EL (cell line): ENCODE measurements at regions not wholly inside any gene's neighbourhood (a gene's known extent, or its start where the extent isn't known, plus 50 kb on each side); places are given as distances from the start of the nearest gene placed in this dataset.
"Not testable (repeated sequence)": the region's sequence is repeated elsewhere in the genome, so short reads cannot be mapped to it uniquely, and the experiment has no call there.

ENCODE experiments used
- DNase-seq: peaks from one replicate; pipeline ENCODE4 v3.0.0-alpha.2; 2016

DNA sequence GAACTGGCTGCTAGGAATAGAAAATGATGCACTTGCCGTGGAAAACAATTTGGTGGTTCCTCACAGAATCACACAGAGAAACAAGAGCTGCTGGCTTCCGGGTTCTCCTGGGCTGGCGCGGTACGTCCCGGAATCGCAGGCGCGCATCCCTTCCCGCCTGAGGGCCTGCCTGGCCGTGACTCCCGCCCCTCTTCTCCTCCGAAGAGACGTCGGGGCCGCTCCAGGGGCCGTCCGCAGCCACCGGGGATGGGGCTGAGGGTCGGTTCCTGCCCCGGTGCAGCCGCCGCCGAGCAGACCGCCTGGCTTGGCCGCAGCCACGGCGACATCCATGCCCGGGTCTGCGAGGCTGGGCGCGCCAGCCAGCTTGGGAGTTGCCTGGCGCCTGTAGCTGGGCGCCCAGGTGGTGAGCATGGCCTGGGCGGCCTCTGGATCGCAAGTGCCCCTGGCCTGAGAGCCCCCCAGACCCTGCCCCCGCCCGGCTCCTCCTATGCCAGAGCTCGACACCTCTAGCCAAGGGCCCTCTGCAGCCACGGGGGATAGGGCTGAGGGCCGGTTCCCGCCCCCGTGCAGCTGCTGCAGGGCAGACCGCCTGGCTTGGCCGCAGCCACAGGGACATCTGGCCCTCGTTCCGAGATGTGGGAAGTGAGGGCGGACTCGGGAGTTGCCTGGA, 83.9 kb upstream of the ZNG1F start:
- DNase-seq, result not testable (repeated sequence)

DNA sequence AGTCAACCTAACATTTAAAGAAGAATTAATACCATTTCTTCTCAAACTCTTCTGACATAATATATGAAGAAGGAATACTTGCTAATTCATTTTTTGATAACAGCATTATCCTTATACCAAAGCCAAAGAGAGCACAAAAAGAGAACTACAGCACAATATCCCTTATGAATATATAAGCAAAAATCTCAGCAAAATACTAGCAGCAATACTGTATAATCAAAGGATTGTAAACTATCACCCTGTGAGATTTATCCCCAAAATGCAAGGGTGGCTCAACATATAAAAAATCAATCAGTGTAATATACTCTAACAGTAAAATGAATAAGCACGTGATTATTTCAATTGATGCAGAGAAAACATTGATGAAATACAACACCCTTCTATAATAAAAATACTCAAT, 81.9 kb upstream of the ZNG1F start:
- not testable (repeated sequence) for DNase-seq

DNA sequence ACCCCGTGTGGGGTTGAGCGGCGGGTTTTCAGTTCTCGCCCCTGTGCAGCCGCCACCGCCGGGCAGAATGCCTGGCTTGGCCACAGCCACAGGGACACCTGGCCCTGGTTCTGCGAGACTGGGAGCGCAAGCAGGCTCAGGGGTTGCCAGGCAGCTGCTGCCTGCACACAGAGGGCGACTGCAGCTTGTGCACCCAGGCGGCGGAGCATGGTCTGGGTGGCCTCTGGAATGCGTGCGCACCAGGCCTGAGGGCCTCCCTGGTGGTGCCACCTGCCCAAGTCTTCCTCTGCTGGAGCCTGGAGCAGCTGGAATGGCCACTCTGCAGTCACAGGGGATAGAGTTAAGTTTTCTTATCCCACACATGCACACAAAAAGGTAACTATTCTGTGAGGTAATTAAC, 80.4 kb upstream of the ZNG1F start:
- not testable (repeated sequence) for DNase-seq

DNA sequence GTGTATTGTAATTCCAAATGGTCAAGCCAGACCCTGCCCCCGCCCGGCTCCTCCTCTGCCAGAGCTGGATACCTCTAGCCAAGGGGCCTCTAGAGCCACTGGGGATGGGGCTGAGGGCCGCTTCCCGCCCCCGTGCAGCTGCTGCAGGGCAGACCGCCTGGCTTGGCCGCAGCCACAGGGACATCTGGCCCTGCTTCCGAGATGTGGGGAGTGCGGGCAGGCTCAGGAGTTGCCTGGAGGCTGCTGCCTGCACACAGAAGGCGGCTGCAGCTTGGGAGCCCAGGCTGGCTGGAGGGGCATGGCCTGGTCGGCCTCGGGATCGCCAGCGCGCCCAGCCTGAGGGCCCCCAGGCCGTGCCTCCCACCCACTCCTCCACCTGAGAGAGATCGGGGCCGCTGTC, 79.9 kb upstream of the ZNG1F start:
- DNase-seq, result not testable (repeated sequence)

DNA sequence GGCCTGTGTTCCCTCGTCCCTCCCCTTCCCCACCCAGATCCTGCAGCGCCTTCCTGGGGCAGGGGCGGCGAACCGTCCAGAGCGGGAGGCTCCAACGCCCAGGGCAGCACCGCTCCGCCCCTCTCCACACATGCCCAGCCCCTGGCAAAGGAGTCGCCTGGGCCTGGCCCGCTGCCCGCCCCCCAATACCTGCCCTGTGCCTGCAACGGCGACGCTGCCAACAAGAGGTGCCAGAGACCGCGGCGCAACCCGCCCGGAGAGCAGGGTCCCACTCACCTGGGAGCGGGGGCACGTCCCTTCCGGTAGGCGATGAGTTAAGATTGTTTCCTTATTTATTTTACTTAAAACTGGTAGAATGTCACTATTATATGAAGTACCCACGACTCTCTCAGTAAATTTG, 77.5 kb upstream of the ZNG1F start:
- not testable (repeated sequence) for DNase-seq

DNA sequence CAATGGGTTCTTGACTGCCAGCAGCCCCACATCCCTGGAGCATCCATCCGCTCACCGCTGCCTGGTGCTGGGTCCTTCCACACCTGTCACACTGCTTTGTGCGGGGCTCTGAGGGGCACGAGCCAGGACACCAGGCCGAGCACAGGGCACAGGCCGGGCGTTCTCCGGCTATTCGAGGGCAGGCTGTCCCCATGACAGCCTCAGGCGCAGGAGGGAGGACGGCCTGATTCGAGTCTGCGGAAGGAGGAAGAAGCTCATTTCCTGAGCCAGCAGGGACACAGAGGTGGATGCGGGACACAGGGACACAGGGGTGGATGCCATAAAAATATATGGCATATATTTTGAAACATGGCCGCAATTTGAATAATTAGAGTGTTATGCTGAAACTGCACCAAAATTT, 76.9 kb upstream of the ZNG1F start:
- not testable (repeated sequence) for DNase-seq

DNA sequence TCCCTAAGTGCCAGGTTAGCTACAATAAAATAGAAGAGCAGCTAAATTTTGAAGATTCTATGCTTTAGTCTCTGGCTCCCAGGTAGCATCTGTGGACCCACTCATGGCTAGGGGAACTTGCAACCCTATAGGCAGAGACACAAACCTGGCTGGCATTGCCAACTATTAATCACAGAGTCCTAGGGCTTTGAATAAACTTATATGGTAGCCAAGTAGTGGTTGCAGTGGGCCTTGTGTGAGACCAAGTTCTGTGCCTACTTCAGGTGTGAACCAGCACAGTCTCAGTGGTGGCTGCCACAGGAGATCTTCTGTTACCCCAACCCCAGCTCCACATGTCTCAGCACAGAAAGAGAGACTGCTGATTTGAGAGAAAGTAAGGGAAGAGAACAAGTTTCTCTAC, 62.9 kb upstream of the ZNG1F start:
- DNase-seq, result not testable (repeated sequence)

DNA sequence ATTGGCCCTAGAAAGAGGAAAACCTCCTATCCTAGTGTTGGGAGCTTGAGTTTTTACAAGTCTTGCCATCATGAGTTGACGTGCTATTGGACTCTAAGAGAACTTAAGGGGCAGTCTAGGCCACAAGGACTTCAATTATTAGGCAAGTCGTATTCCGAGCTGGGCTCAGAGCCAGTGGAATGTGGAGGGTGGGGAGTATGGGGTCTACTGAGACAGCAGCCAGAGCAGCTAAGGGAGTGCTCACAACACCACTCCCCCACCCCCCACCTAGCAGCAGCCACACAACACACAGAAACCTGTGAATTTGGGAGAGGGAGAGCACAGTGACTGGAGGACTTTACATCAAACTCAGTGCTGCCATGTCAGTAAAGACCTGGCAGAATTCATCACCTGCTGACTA, 62.0 kb upstream of the ZNG1F start:
- DNase-seq, result not testable (repeated sequence)

DNA sequence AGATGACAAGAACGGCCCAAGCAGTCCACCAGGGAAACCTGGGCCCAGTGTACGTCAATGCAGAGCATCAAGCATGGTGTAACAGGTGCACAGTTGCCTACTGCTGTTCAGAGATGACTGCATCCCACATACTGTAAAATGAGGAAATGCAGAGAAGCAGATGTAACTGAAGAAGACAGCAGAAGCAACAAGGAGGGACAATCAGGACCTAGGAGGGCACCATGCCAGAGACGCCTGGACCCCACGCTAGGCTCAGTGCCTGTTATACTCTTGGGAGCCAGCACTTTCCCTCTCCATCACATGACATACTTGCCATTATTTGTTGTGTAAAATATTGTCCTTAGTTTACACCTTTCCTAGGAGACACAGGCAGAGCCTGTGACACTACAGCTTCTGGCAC, 57.6 kb upstream of the ZNG1F start:
- DNase-seq, result not testable (repeated sequence)
